D341Med (cell line): ENCODE measurements at regions not wholly inside any gene's neighbourhood (a gene's known extent, or its start where the extent isn't known, plus 50 kb on each side); places are given as distances from the start of the nearest gene placed in this dataset.
A peak's percentile ranks its signal among the peaks of the same experiment; 100 is the strongest.

Experiments
- DNase-seq: peaks from one replicate; pipeline ENCODE4 v3.0.0; 2012; ENCODE audit warnings: low spot score

DNA sequence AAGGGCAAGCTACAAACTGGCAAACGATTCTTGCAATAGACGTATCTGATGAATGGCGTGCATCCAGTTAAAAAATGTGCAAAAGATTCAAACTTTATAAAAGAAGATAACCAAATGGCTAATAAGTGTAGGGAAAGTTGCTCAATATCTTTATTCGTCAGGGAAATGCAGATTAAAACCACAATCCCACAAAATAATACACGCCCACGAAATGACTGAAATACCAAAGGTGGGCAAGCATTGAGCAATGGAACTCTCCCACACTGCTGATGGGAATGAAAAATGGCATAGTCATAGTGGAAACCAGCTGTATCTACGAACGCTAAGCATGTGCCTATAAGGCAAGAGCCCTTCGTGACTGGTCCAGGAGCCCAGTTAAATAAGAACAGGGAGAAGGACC lies 168.6 kb upstream of the SIX2 start:
- no peak for DNase-seq

DNA sequence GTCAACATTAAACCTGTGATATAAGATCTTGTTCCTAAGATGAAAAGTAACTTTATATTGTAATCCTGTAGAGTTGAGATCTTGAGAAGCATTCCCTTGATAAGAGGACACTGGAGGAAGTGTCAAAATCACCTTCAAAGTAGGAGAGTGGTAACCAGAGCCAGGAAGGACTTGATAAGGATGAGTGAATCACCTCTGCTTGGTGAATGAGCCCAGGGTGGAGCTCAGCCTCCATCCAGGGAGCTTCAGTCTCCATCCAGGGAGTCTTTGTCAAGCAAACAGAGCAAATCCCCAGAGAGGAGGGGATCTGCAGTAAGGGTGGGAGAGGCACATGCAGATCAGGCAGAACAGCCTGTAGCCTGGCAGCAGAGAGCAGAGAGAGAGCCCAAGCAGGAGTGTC lies 167.1 kb upstream of the SIX2 start:
- DNase-seq, result no peak

GRCh38 chr2:45173513-45173912 lies 164.3 kb upstream of the SIX2 start:
- no peak for DNase-seq

DNA sequence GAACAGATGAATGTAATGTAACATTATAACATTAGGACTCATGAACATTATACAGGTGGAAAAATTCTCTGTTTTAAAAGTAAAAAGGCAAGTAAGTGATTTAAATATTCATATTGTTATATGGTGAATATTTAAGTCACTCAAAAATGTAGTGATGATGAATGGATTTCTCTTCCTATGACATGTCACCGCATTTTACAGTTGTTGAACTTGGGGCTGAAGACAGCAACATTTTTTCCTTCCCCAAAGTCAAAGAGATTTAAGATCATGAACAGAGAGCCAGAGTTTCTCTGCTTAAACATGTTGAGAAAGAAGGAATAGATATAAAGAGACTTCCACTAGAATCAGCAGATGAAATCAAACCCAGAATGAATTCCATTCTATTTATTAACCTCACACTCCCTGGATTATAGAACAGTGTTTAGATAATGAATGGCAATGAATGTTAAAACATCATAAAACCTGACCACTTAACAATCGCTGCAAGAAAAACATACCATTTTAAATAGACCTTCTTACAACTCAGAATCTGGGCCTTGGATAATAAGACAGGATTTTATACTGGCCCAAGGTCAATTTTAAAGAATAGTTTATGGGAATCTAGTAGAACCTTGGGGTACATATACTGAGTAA lies 163.6 kb upstream of the SIX2 start:
- no peak for DNase-seq

DNA sequence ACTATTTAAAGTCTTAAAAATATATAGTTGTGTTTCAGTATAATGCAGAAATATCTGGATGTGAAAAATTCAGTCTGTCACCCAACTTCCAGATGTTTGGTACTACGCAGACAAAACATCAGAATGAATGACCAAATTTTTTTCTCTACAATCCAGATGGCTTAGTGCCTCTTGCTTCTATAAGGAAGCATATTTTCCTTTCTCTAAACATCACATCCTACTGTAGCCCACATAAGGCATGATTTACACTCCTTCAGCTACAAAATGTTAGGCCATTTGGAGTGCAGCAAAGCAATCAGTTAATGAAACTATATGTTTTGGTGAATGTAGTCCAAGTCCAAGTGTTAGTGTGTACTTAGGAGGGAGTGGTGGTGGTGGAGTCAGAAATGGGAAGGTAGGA lies 162.9 kb upstream of the SIX2 start:
- DNase-seq, result no peak

GRCh38 chr2:45171136-45171501 lies 161.9 kb upstream of the SIX2 start:
- DNase-seq, result no peak

- DNase-seq, result no peak
Observed at GRCh38 chr2:45170191-45171135, 161.2 kb upstream of the SIX2 start.

GRCh38 chr2:45169339-45170190 lies 160.3 kb upstream of the SIX2 start:
- DNase-seq, result peak; percentile 58

DNA sequence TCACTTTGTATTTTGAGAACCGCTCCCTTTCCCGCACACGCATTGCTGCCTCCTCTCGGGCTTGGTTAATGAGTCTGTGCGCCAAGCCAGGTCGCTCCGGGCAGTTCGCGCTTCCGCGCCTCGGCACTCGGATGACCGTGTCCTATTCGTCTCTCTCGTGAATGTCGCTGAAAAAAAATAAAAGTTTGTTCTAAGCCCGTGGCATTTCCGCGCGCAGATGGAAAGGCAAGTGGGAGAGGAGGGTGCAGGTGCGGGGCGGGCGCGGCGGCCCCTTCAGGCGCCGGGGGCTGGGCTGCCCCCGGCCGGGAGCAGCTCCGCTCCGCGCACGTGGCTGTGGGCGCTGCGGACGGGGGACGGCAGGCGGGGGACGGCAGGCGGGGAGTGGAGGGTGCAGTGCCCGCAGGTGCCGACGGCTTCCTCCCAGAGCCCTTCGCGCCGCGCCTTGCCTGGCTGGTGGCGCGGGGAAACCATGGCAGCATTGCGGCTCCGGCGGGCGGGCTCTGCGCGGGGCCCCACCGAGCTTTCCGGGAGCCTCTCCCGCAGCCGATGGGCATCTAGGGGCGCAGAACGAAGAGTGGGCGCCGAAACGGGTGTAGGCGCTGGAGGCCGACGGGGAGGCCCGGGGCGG lies 159.6 kb upstream of the SIX2 start:
- peak; percentile 76 for DNase-seq

DNA sequence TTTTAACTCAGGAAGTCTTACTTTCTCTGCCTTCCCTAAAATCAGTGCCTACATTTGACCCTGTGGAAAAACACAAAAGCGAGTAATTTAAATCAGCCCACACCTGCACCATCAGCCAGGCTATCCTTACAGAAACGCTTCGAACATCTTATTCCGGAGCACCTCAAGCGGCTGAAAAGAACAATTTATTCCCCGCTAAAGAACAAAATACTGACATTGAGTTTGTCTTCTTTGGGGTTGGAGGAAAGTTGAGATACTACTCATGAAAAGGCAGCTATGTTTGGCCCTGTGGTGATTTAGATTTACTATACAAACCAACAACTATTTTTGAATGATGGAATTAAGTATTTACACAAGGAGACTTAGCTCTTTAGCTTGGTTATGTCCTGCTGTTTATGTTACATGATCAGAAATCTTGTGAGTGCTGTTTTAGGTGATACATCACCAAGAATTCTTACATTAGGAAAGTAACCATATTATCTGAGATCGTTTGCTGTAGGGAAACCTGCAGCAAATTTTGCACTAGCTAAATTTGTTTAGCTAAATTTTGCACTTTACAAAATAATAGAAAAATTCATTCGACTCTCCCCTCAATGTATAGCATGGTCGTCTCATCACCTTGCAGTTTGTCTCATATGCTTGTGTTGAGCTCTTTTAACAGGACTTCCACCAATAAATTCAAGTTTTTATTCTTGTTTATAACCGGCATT lies 158.8 kb upstream of the SIX2 start:
- no peak for DNase-seq

- no peak for DNase-seq
Observed at GRCh38 chr2:45166229-45166890, 157.1 kb upstream of the SIX2 start.

DNA sequence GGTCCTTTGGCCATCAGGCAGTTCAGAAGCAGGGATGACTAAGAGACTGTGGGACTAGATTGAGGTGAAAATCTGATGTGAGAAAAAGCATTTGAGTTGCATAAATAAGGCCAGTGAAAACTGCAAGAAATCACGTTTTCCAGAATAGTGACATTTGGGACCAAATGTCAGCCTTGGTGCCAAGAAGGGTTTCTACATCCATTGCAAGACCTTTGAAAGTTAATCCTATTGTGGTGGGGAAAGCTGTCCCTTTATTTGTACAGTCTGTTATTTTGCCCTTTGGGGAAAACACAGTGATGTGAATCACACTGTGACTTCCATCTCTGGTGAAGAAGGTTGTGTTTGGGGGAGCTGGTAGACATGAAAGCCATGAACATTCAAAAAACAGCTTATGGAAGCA lies 153.5 kb upstream of the SIX2 start:
- DNase-seq, result no peak

- no peak for DNase-seq
Observed at GRCh38 chr2:45156605-45157004, 147.4 kb upstream of the SIX2 start.

- DNase-seq, result no peak
Observed at GRCh38 chr2:45154606-45155155, 145.4 kb upstream of the SIX2 start.

GRCh38 chr2:45154144-45154543 lies 144.9 kb upstream of the SIX2 start:
- DNase-seq, result no peak

- no peak for DNase-seq
Observed at GRCh38 chr2:45153121-45153520, 143.9 kb upstream of the SIX2 start.

DNA sequence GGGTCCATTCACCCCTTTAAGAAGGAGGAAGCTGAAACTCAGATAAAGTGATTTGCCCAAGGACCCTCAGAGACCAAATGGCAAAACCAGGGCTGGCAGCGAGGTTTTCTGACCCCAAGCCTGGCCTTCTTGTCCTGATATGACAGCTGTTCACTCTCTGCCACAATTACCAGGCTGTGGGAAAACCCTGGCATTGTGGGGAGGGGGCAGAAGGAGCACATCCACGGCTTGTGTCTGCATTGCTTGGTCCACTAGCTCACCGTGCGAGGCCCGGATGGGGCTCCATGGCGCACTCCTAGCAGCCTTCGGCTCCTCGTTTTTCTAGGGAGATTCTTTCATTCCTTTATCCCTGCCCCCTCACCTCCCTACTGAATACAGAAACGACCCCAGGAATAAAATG lies 143.4 kb upstream of the SIX2 start:
- no peak for DNase-seq

GRCh38 chr2:45145073-45145899 lies 136.0 kb upstream of the SIX2 start:
- DNase-seq, result no peak
